HepG2 (cell line): ENCODE measurements at regions not wholly inside any gene's neighbourhood (a gene's known extent, or its start where the extent isn't known, plus 50 kb on each side); places are given as distances from the start of the nearest gene placed in this dataset.

Experiments
- CBX5 ChIP-seq: sonication (generic); formaldehyde crosslinking; IDR thresholded peaks from 2 replicates; pipeline ENCODE4 v1.4.0; 2020; ENCODE audit warnings: missing genetic modification reagents, borderline replicate concordance
- GABPB1 ChIP-seq: IDR thresholded peaks from 2 replicates; pipeline ENCODE4 v1.6.1; 2016; ENCODE audit warnings: mild to moderate bottlenecking, missing genetic modification reagents, moderate library complexity, missing compliant biosample characterization
- GMEB2 ChIP-seq: IDR thresholded peaks from 2 replicates; pipeline ENCODE4 v1.6.1; 2016; ENCODE audit warnings: missing biosample characterization, missing genetic modification reagents, low read depth
- POLR2AphosphoS5 ChIP-seq: IDR thresholded peaks from 2 replicates; pipeline ENCODE4 v1.6.1; 2012; ENCODE audit warnings: low read depth, low read length
- RBFOX2 ChIP-seq: fragments of 200-400 bp; formaldehyde crosslinking; IDR thresholded peaks from 2 replicates; pipeline ENCODE4 v1.6.1; 2017; ENCODE audit warnings: low read depth, mild to moderate bottlenecking, low read length
- ZBTB40 ChIP-seq, 2 experiments: fragments of 450-650 bp in 1 of 2; sonication (generic) in 1 of 2; formaldehyde crosslinking in 1 of 2; IDR thresholded peaks; 2 replicates each; pipeline versions ENCODE4 v1.6.1 to v1.8.0; 2016 to 2022; ENCODE audit warnings: antibody characterized with exemption in 1 of 2, mild to moderate bottlenecking in 1 of 2, missing genetic modification reagents in 1 of 2

- TF ChIP-seq CBX5 (CRISPR knock-in tag) (no peak), GABPB1 (CRISPR knock-in tag) (no peak), ZBTB40 (IDR thresholded peaks at IDR 0.05) (no peak), ZBTB40 (CRISPR knock-in tag; IDR thresholded peaks at IDR 0.05) (no peak), RBFOX2 (no peak), GMEB2 (no peak), POLR2AphosphoS5 (no peak)
Observed at GRCh38 chr1:17909634-17910033, 154.5 kb downstream of the ACTL8 start.
